HUES48 (cell line): ENCODE measurements at regions not wholly inside any gene's neighbourhood (a gene's known extent, or its start where the extent isn't known, plus 50 kb on each side); places are given as distances from the start of the nearest gene placed in this dataset.
"Not testable (repeated sequence)": the region's sequence is repeated elsewhere in the genome, so short reads cannot be mapped to it uniquely, and the experiment has no call there.

Experiments
- H3K27ac ChIP-seq: one replicate; pipeline ENCODE4 v1.7.0; 2013; ENCODE audit warnings: low read depth, low read length, inconsistent platforms
- H3K27me3 ChIP-seq: 2 replicates; pipeline ENCODE4 v1.6.1; 2013; ENCODE audit warnings: mild to moderate bottlenecking, low read length; ENCODE audit not compliant: control insufficient read depth, insufficient read depth
- H3K36me3 ChIP-seq: 2 replicates; pipeline ENCODE4 v1.6.1; 2013; ENCODE audit warnings: low read length; ENCODE audit not compliant: control insufficient read depth, insufficient read depth
- H3K4me1 ChIP-seq: 2 replicates; pipeline ENCODE4 v1.6.1; 2013; ENCODE audit warnings: mild to moderate bottlenecking, low read length; ENCODE audit not compliant: control insufficient read depth, insufficient read depth
- H3K4me3 ChIP-seq: 2 replicates; pipeline ENCODE4 v1.5.1; 2013; ENCODE audit warnings: mild to moderate bottlenecking, low read depth, low read length
- H3K9ac ChIP-seq: 2 replicates; pipeline ENCODE4 v1.6.1; 2013; ENCODE audit warnings: mild to moderate bottlenecking, low read depth, low read length, moderate library complexity
- H3K9me3 ChIP-seq: 2 replicates; pipeline ENCODE4 v1.6.1; 2013; ENCODE audit warnings: low read length; ENCODE audit not compliant: control insufficient read depth, insufficient read depth

DNA sequence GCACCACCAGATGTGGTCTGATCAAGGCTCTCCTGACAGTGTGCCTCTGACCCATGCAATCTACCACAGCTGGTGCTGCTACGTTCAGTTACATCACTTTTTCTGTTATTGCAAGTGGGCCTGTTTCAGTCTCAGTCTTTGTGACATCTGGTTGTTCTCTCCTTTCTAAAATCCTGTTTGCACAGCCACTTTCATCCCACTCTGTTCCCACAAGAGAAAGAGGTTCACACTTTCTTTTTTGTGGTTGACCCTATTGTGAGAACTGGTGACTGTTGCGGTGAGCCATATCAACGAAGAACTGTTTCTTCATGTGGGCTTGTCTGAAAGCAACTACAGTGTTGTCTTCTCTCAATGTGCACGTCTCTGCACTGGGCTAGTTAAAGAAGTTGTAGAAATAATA is 342.8 kb upstream of the ARPP21 start:
- H3K27me3 ChIP-seq, result no peaks in the 10 kb centered on the region
- no peak overlapping the region for H3K4me3 ChIP-seq
- no peaks in the 10 kb centered on the region for H3K9me3 ChIP-seq
- no peak overlapping the region for H3K9ac ChIP-seq
- no peak overlapping the region for H3K27ac ChIP-seq
- no peaks in the 10 kb centered on the region for H3K36me3 ChIP-seq
- H3K4me1 ChIP-seq, result no peaks in the 10 kb centered on the region

GRCh38 chr3:35296944-35297343 is 342.4 kb upstream of the ARPP21 start:
- H3K27ac ChIP-seq, H3K9me3 ChIP-seq, H3K9ac ChIP-seq, H3K27me3 ChIP-seq, H3K4me1 ChIP-seq, H3K36me3 ChIP-seq, H3K4me3 ChIP-seq: not testable (repeated sequence)

DNA sequence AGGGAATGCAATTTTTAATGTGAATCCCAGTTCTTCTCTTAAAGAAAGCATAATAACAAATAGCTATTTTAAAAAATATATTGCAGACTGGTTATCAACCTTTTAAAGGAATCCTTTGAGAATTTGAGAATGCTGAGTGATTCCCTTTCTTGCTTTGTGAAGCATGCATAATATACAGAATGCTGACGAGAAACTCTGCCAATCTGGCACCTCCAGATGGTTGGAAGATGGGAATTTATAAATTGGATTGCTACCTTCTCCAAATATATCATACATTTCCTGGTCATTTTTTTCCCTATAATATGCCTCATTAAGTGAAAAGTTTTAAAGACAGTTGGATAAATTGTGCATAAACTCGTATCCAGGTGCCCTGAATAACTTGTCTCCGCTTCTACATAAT is 333.9 kb upstream of the ARPP21 start:
- H3K9me3 ChIP-seq, result no peaks in the 10 kb centered on the region
- H3K36me3 ChIP-seq, result no peaks in the 10 kb centered on the region
- H3K9ac ChIP-seq, result no peak overlapping the region
- H3K4me3 ChIP-seq, result no peak overlapping the region
- H3K4me1 ChIP-seq, result no peaks in the 10 kb centered on the region
- H3K27me3 ChIP-seq, result no peaks in the 10 kb centered on the region
- no peak overlapping the region for H3K27ac ChIP-seq

DNA sequence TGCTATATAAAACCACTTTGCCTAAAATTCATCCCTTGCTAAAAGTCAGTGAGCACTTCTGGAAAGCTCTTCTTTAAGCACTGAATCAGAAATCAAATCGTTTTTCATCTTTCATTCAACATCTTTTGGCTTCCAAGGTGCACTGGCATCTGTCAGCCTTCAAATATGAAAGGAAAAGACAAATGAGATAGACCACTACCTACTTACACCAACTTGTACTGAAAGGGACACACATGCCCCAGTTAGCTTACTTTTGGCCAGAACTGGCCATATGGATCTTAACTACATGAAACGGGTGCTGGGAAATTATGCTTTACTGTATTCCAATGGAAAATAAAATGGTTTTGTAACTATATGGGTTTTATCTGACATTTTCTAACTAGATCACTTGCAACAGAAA is 332.0 kb upstream of the ARPP21 start:
- H3K4me3 ChIP-seq, result no peak overlapping the region
- no peak overlapping the region for H3K27ac ChIP-seq
- no peaks in the 10 kb centered on the region for H3K36me3 ChIP-seq
- no peaks in the 10 kb centered on the region for H3K9me3 ChIP-seq
- no peak overlapping the region for H3K9ac ChIP-seq
- no peaks in the 10 kb centered on the region for H3K27me3 ChIP-seq
- no peaks in the 10 kb centered on the region for H3K4me1 ChIP-seq

GRCh38 chr3:35316841-35317240 is 322.5 kb upstream of the ARPP21 start:
- H3K9me3 ChIP-seq, H3K36me3 ChIP-seq, H3K27ac ChIP-seq: not testable (repeated sequence)

GRCh38 chr3:35320646-35321407 is 318.5 kb upstream of the ARPP21 start:
- no peak overlapping the region for H3K4me3 ChIP-seq
- peaks cover 10% of the 10 kb centered on the region; the same call in 1 of the 2 replicates for H3K9me3 ChIP-seq
- no peaks in the 10 kb centered on the region for H3K27me3 ChIP-seq
- H3K27ac ChIP-seq, result no peak overlapping the region
- no peaks in the 10 kb centered on the region for H3K36me3 ChIP-seq
- peaks cover 2% of the 10 kb centered on the region; the same call in 1 of the 2 replicates for H3K4me1 ChIP-seq
- no peak overlapping the region for H3K9ac ChIP-seq

More at GRCh38 chr3:35316841-35317240, 322.5 kb upstream of the ARPP21 start:
- not testable (repeated sequence) for H3K9ac ChIP-seq, H3K27me3 ChIP-seq, H3K4me3 ChIP-seq
- peaks cover 17% of the 10 kb centered on the region for H3K4me1 ChIP-seq

DNA sequence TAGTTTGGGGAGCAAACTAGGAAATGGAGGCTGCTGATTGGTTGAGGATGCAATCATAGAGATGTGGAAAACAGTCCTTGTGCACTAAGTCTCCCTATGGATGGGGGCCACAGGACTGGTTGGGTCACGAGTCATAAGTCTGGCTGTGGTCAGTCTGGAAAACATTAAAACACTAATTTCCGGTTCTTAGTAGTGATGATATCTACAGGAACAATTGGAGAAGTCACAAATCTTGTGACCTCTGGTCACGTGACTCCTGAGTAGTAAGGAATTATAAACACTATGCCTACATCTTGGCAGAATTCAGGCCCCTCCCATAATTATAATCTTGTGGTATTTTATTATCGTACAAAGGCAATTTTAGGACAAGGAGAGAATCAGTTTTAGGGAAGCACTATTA is 317.3 kb upstream of the ARPP21 start:
- H3K27ac ChIP-seq, result no peak overlapping the region
- no peaks in the 10 kb centered on the region for H3K4me1 ChIP-seq
- H3K36me3 ChIP-seq, result no peaks in the 10 kb centered on the region
- H3K27me3 ChIP-seq, result no peaks in the 10 kb centered on the region
- H3K9ac ChIP-seq, result no peak overlapping the region
- no peak overlapping the region for H3K4me3 ChIP-seq
- H3K9me3 ChIP-seq, result peaks cover 16% of the 10 kb centered on the region

DNA sequence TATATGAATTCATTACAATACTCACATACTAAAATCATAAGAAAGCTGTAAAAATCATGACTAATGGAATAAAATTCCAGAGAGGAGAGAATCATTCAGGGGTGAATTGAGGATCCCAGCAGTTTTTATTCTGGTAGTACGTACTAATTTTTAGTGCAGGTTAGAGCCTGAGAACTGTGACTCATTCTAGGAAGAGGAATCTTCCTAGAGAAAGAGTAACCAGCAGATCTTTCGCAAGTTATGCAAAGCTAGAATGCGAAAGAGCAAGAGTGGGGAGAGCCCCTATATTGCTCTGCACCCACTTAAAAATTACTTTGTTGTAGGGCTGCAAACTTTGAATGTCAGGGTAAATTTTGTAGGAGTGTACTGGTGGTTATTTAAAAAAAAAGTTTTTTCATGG is 303.6 kb upstream of the ARPP21 start:
- H3K4me1 ChIP-seq, result no peaks in the 10 kb centered on the region; the same call in 1 of the 2 replicates
- H3K9ac ChIP-seq, result no peak overlapping the region
- no peaks in the 10 kb centered on the region for H3K27me3 ChIP-seq
- no peaks in the 10 kb centered on the region for H3K36me3 ChIP-seq
- no peak overlapping the region for H3K27ac ChIP-seq
- H3K4me3 ChIP-seq, result no peak overlapping the region
- no peaks in the 10 kb centered on the region for H3K9me3 ChIP-seq

DNA sequence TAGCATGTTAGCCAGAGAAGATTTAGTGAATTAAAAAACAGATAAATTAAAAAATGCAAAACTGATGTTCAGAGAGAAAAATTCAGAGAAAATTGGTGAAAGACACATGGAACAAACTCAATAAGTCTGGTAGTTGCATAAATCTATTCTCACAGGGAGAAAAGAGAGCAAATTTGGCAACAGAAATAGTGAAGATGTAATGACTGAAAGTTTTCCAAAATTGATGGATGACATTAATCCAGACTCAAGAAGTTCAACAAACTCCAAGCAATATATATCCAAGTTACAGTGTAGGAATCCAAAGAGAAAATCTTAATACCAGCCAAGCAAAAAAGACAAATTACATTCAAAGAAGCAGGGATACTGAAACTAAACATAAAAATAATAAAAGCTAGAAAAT is 302.7 kb upstream of the ARPP21 start:
- no peaks in the 10 kb centered on the region for H3K9me3 ChIP-seq
- H3K4me3 ChIP-seq, result no peak overlapping the region
- H3K4me1 ChIP-seq, result no peaks in the 10 kb centered on the region; the same call in 1 of the 2 replicates
- no peak overlapping the region for H3K9ac ChIP-seq
- no peak overlapping the region for H3K27ac ChIP-seq
- H3K27me3 ChIP-seq, result no peaks in the 10 kb centered on the region
- H3K36me3 ChIP-seq, result no peaks in the 10 kb centered on the region

GRCh38 chr3:35338186-35338585 is 301.1 kb upstream of the ARPP21 start:
- H3K4me3 ChIP-seq, result no peak overlapping the region
- no peaks in the 10 kb centered on the region for H3K27me3 ChIP-seq
- H3K9me3 ChIP-seq, result no peaks in the 10 kb centered on the region
- H3K4me1 ChIP-seq, result no peaks in the 10 kb centered on the region; the same call in 1 of the 2 replicates
- no peaks in the 10 kb centered on the region for H3K36me3 ChIP-seq
- no peak overlapping the region for H3K27ac ChIP-seq
- no peak overlapping the region for H3K9ac ChIP-seq

- Histone ChIP-seq H3K9ac (no peak overlapping the region), H3K4me1 (peaks cover 5% of the 10 kb centered on the region; the same call in 1 of the 2 replicates), H3K27me3 (no peaks in the 10 kb centered on the region), H3K9me3 (no peaks in the 10 kb centered on the region), H3K27ac (no peak overlapping the region), H3K36me3 (no peaks in the 10 kb centered on the region), H3K4me3 (no peak overlapping the region)
Observed at GRCh38 chr3:35380196-35380595, 259.1 kb upstream of the ARPP21 start.
